IMR-90 (cell line): ENCODE measurements at regions not wholly inside any gene's neighbourhood (a gene's known extent, or its start where the extent isn't known, plus 50 kb on each side); places are given as distances from the start of the nearest gene placed in this dataset.

Source experiments
- ATAC-seq: fragments of 200-7000 bp; cut with Tn5 transposase; 2 replicates; pipeline ENCODE4 v1.9.1; 2020; ENCODE audit warnings: low read depth, mild to moderate bottlenecking, moderate library complexity
- BruUV-seq: library from RNA; stranded (reverse); fragments of 400-500 nt; replicated peaks from 2 replicates; lab custom pipeline; 2021; lab: Mats Ljungman, UMichigan
- CTCF ChIA-PET: fragments of 300-600 bp; formaldehyde crosslinking; extraction: SDS; loops from one replicate; lab custom pipeline; 2021; ENCODE audit warnings: antibody characterized with exemption; lab: Yijun Ruan, JAX
- POLR2A ChIA-PET: fragments of 300-600 bp; sonication (Branson Sonifier 250); formaldehyde crosslinking; loops from one replicate; lab custom pipeline; 2022; ENCODE audit warnings: antibody characterized with exemption; ENCODE audit not compliant: unreplicated experiment; lab: Charles Lee
- DNase-seq: peaks from one replicate; pipeline ENCODE4 v3.0.0; 2013
- H2AFZ ChIP-seq: replicated peaks from 2 replicates; pipeline ENCODE3; 2013; ENCODE audit warnings: low read length, mild to moderate bottlenecking; ENCODE audit not compliant: poor library complexity
- H2AK5ac ChIP-seq: 2 replicates; pipeline ENCODE4 v1.6.1; 2013; ENCODE audit warnings: low read depth, low read length, inconsistent platforms
- H2AK9ac ChIP-seq: replicated peaks from 2 replicates; pipeline ENCODE3; 2013; ENCODE audit warnings: mild to moderate bottlenecking, low read depth, low read length, moderate library complexity; ENCODE audit not compliant: poor library complexity
- H2BK120ac ChIP-seq: 2 replicates; pipeline ENCODE4 v1.6.1; 2013; ENCODE audit warnings: low read depth, low read length, inconsistent platforms
- H2BK15ac ChIP-seq: 3 replicates; pipeline ENCODE4 v1.6.1; 2013; ENCODE audit warnings: low read depth, low read length, inconsistent platforms
- H2BK20ac ChIP-seq: 2 replicates; pipeline ENCODE4 v1.6.1; 2013; ENCODE audit warnings: low read depth, mild to moderate bottlenecking, inconsistent platforms, low read length, moderate library complexity
- H2BK5ac ChIP-seq: 2 replicates; pipeline ENCODE4 v1.6.1; 2013; ENCODE audit warnings: mild to moderate bottlenecking, low read depth, low read length, inconsistent platforms; ENCODE audit not compliant: poor library complexity, severe bottlenecking
- H3K14ac ChIP-seq: replicated peaks from 2 replicates; pipeline ENCODE4 v1.6.1; 2013; ENCODE audit warnings: low read depth, low read length, inconsistent platforms
- H3K18ac ChIP-seq: 2 replicates; pipeline ENCODE4 v1.6.1; 2013; ENCODE audit warnings: low read depth, low read length, control low read depth
- H3K23ac ChIP-seq: 2 replicates; pipeline ENCODE4 v1.6.1; 2013; ENCODE audit warnings: low read depth, low read length, inconsistent platforms
- H3K27ac ChIP-seq: 2 replicates; pipeline ENCODE4 v1.5.1; 2013; ENCODE audit warnings: mild to moderate bottlenecking, control low read depth, low read length; ENCODE audit not compliant: insufficient read depth
- H3K27me3 ChIP-seq: 2 replicates; pipeline ENCODE4 v1.6.1; 2013; ENCODE audit warnings: low read length; ENCODE audit not compliant: control insufficient read depth, insufficient read depth
- H3K36me3 ChIP-seq: 2 replicates; pipeline ENCODE4 v1.6.1; 2013; ENCODE audit warnings: low read length, mixed read lengths; ENCODE audit not compliant: control insufficient read depth, insufficient read depth
- H3K4ac ChIP-seq: 2 replicates; pipeline ENCODE4 v1.6.1; 2013; ENCODE audit warnings: low read depth, low read length, inconsistent platforms
- H3K4me1 ChIP-seq: 2 replicates; pipeline ENCODE4 v1.6.1; 2013; ENCODE audit warnings: low read length, mixed read lengths; ENCODE audit not compliant: control insufficient read depth, insufficient read depth
- H3K4me2 ChIP-seq: 2 replicates; pipeline ENCODE4 v1.6.1; 2013; ENCODE audit warnings: low read depth, mild to moderate bottlenecking, control low read depth, low read length, moderate library complexity
- H3K4me3 ChIP-seq: 2 replicates; pipeline ENCODE4 v1.5.1; 2013; ENCODE audit warnings: low read depth, mild to moderate bottlenecking, control low read depth, low read length, moderate library complexity; ENCODE audit not compliant: insufficient read depth
- H3K56ac ChIP-seq: 2 replicates; pipeline ENCODE4 v1.6.1; 2013; ENCODE audit warnings: low read length, inconsistent platforms; ENCODE audit not compliant: insufficient read depth; ENCODE audit errors: extremely low read depth
- H3K79me1 ChIP-seq, 2 experiments: 2 replicates each; pipeline ENCODE4 v1.6.1; 2013; ENCODE audit warnings: low read length in 2 of 2, inconsistent platforms in 1 of 2, low read depth in 1 of 2
- H3K9ac ChIP-seq: 2 replicates; pipeline ENCODE4 v1.6.1; 2013; ENCODE audit warnings: low read depth, low read length, control low read depth
- H3K9me1 ChIP-seq: 2 replicates; pipeline ENCODE4 v1.6.1; 2013; ENCODE audit warnings: low read length, inconsistent platforms; ENCODE audit not compliant: insufficient read depth
- H3K9me3 ChIP-seq: 2 replicates; pipeline ENCODE4 v1.6.1; 2013; ENCODE audit warnings: low read length; ENCODE audit not compliant: control insufficient read depth, insufficient read depth
- H4K20me1 ChIP-seq: 2 replicates; pipeline ENCODE4 v1.6.1; 2013; ENCODE audit warnings: low read length, inconsistent platforms; ENCODE audit not compliant: insufficient read depth
- H4K5ac ChIP-seq: 2 replicates; pipeline ENCODE4 v1.6.1; 2013; ENCODE audit warnings: mild to moderate bottlenecking, low read depth, low read length, control low read depth
- H4K8ac ChIP-seq, 2 experiments: 2 replicates each; pipeline ENCODE4 v1.6.1; 2013; ENCODE audit warnings: low read depth in 2 of 2, low read length in 2 of 2, control low read depth in 1 of 2, inconsistent platforms in 1 of 2
- H4K91ac ChIP-seq: 2 replicates; pipeline ENCODE4 v1.6.1; 2013; ENCODE audit warnings: low read depth, low read length, inconsistent platforms; ENCODE audit not compliant: insufficient read depth
- BHLHE40 ChIP-seq: fragments of 150-350 bp; IDR thresholded peaks from 2 replicates; pipeline ENCODE4 v1.6.1; 2016; ENCODE audit warnings: mild to moderate bottlenecking, low read depth, low read length
- FOS ChIP-seq: fragments of 150-350 bp; IDR thresholded peaks from 2 replicates; pipeline ENCODE4 v1.6.1; 2016; ENCODE audit warnings: low read depth, low read length
- MXI1 ChIP-seq: IDR thresholded peaks from 2 replicates; pipeline ENCODE4 v1.6.1; 2012; ENCODE audit warnings: low read depth, mild to moderate bottlenecking, low read length, moderate library complexity, borderline replicate concordance
- NFE2L2 ChIP-seq: fragments of 150-350 bp; IDR thresholded peaks from 2 replicates; pipeline ENCODE4 v1.6.1; 2016; ENCODE audit warnings: low read depth, mild to moderate bottlenecking, low read length
- POLR2A ChIP-seq: IDR thresholded peaks from 2 replicates; pipeline ENCODE4 v1.6.1; 2012; ENCODE audit warnings: mild to moderate bottlenecking, low read depth, low read length
- RAD21 ChIP-seq: IDR thresholded peaks from 2 replicates; pipeline ENCODE4 v1.6.1; 2012; ENCODE audit warnings: low read length, improper control_type of control experiment
- WGBS, 2 experiments: methylation state at CpG; one replicate each; pipeline versions ENCODE4 v1.1.5 to v1.1.7; 2013; ENCODE audit warnings: missing lambda C conversion rate in 2 of 2; ENCODE audit not compliant: insufficient read length in 1 of 2; ENCODE audit errors: extremely low coverage in 2 of 2; 5-methylcytosine and 5-hydroxymethylcytosine counted together
- dilution Hi-C: fragments of 300-500 bp; cut with HindIII; formaldehyde crosslinking; loops from one replicate; pipeline ENCODE4 v1.14.3; 2018; ENCODE audit warnings: low sequenced_read_pairs; ENCODE audit not compliant: unreplicated experiment
- in situ Hi-C: fragments of 300-500 bp; cut with MboI; formaldehyde crosslinking; loops from 3 replicates; pipeline ENCODE4 v1.14.3; 2019; ENCODE audit warnings: low sequenced_read_pairs, inconsistent platforms, mixed read lengths
- intact Hi-C: fragments of 100-400 bp; cut with micrococcal nuclease; formaldehyde crosslinking; loops from 2 replicates; pipeline ENCODE4 v1.10.0; 2022

DNA sequence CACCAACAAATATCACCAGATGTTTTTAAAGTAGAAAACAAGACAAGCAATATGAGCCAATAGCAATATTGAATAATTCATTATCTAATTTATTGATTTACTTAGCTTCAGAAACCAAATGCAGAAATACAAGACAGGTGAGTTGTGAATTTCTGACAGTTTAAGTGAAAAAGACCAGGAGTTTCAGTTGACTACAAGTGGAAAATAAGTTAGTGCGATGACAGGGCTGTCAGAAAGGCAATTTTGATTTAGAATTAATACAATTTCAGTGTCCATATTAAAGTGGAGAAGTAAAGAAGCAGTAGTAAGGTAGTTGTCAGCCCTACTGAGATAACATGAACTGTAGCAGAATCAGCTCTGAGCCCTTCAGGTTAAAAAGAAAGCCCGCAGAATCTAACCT, 1066.7 kb upstream of the ATXN8OS start:
- Histone ChIP-seq H2AFZ (no peak overlapping the region), H3K79me1 (no peaks in the 10 kb centered on the region), H3K9me1 (no peaks in the 10 kb centered on the region), H4K91ac (no peak overlapping the region), H3K9me3 (no peaks in the 10 kb centered on the region), H3K18ac (no peak overlapping the region), H2AK5ac (no peak overlapping the region), H3K56ac (no peak overlapping the region), H4K8ac (no peak overlapping the region), H4K5ac (no peak overlapping the region), H3K14ac (no peak overlapping the region), H2BK120ac (no peak overlapping the region), H2BK5ac (no peak overlapping the region), H2BK20ac (no peak overlapping the region), H4K20me1 (no peaks in the 10 kb centered on the region), H3K36me3 (no peaks in the 10 kb centered on the region), H3K4me1 (no peaks in the 10 kb centered on the region), H3K9ac (no peak overlapping the region), H3K27me3 (no peaks in the 10 kb centered on the region), H3K4me3 (no peak overlapping the region), H3K4ac (no peak overlapping the region), H3K4me2 (no peak overlapping the region), H3K27ac (no peak overlapping the region), H3K23ac (no peak overlapping the region), H2BK15ac (no peak overlapping the region), H2AK9ac (no peak overlapping the region)
- TF ChIP-seq FOS (no peak), RAD21 (no peak), MXI1 (no peak), POLR2A (no peak), NFE2L2 (no peak), BHLHE40 (no peak)
- DNase-seq = no peak
- in situ Hi-C loops (no loop called here), dilution Hi-C loops (no loop called here), intact Hi-C loops (no loop called here)
- no peak for ATAC-seq
- no CpG with 5 or more reads among the region's 2 CpGs for WGBS, 2 experiments
- no TSS peak for BruUV-seq
- ChIA-PET POLR2A (no interaction called here), CTCF (no interaction called here)
